Lower leg skin (tissue), 4 donors: ENCODE measurements at regions not wholly inside any gene's neighbourhood (a gene's known extent, or its start where the extent isn't known, plus 50 kb on each side); places are given as distances from the start of the nearest gene placed in this dataset.
"Not testable (repeated sequence)": the region's sequence is repeated elsewhere in the genome, so short reads cannot be mapped to it uniquely, and the experiment has no call there.

ENCODE experiments used
- DNase-seq, 2 donors: peaks; one replicate each; pipeline ENCODE4 v3.0.0-alpha.2; 2019; ENCODE audit warnings: low spot score in 2 of 2
- H3K4me3 ChIP-seq: fragments of 200-600 bp; sonication (generic); 2 replicates; pipeline ENCODE4 v1.5.1; 2017; ENCODE audit warnings: mild to moderate bottlenecking, low read depth; ENCODE audit not compliant: poor library complexity, severe bottlenecking
- CTCF ChIP-seq, 3 donors: fragments of 450-650 bp; IDR thresholded peaks; one replicate each; pipeline ENCODE4 v1.5.1; 2016; ENCODE audit warnings: antibody characterized with exemption in 3 of 3, mild to moderate bottlenecking in 3 of 3, moderate library complexity in 2 of 3
- POLR2A ChIP-seq, 2 donors: fragments of 450-650 bp; IDR thresholded peaks; one replicate each; pipeline ENCODE4 v1.6.1; 2016 to 2017; ENCODE audit warnings: antibody characterized with exemption in 2 of 2, mild to moderate bottlenecking in 1 of 2, moderate library complexity in 1 of 2
- WGBS, 2 donors: methylation state at CpG; one replicate each; pipeline ENCODE4 v1.1.5; 2018; 5-methylcytosine and 5-hydroxymethylcytosine counted together
- intact Hi-C: fragments of 100-400 bp; cut with DNase I; formaldehyde crosslinking; loops from one replicate; pipeline ENCODE4 v1.15.0; 2023; ENCODE audit warnings: low total_unique reads

GRCh38 chr12:47610686-47611252 lies 95.1 kb downstream of the RPAP3 start:
- 89 to 94% methylated on average over 1 of the region's 1 CpG for WGBS, 2 donors
- DNase-seq: no peak
- no peak for TF ChIP-seq POLR2A (IDR thresholded peaks at IDR 0.05)
- no peak for TF ChIP-seq CTCF (IDR thresholded peaks at IDR 0.05)
- intact Hi-C loops: no loop called here
- H3K4me3 ChIP-seq: no peak overlapping the region

GRCh38 chr12:47609806-47610205 lies 96.0 kb downstream of the RPAP3 start:
- no peak overlapping the region for H3K4me3 ChIP-seq
- WGBS, 2 donors: 94 to 95% methylated on average over 3 of the region's 3 CpGs
- DNase-seq: no peak
- TF ChIP-seq CTCF (IDR thresholded peaks at IDR 0.05) (no peak), POLR2A (IDR thresholded peaks at IDR 0.05) (no peak)
- intact Hi-C loops: no loop called here

GRCh38 chr12:47608671-47609070 lies 97.2 kb downstream of the RPAP3 start:
- WGBS, 2 donors: 75 to 86% methylated on average over 4 of the region's 4 CpGs
- DNase-seq, H3K4me3 ChIP-seq, intact Hi-C loops: not testable (repeated sequence)

GRCh38 chr12:47604221-47604873 lies 101.5 kb downstream of the RPAP3 start:
- no peak overlapping the region for H3K4me3 ChIP-seq
- TF ChIP-seq CTCF (IDR thresholded peaks at IDR 0.05) (no peak), POLR2A (IDR thresholded peaks at IDR 0.05) (no peak)
- 70 to 83% methylated on average over 1 of the region's 1 CpG for WGBS, 2 donors
- no peak for DNase-seq
- intact Hi-C loops: no loop called here

- H3K4me3 ChIP-seq: no peak overlapping the region
- DNase-seq: no peak
- WGBS, 2 donors: 68 to 69% methylated on average over 11 of the region's 11 CpGs
- no peak for TF ChIP-seq POLR2A (IDR thresholded peaks at IDR 0.05)
- TF ChIP-seq CTCF (IDR thresholded peaks at IDR 0.05): no peak
- intact Hi-C loops: no loop called here
These were observed 102.8 kb downstream of the RPAP3 start for GRCh38 chr12:47602949-47603558.

GRCh38 chr12:47602325-47602724 lies 103.5 kb downstream of the RPAP3 start:
- no peak overlapping the region for H3K4me3 ChIP-seq
- 52 to 71% methylated on average over 1 of the region's 1 CpG for WGBS, 2 donors
- intact Hi-C loops: no loop called here
- no peak for DNase-seq
- TF ChIP-seq CTCF (IDR thresholded peaks at IDR 0.05): no peak
- no peak for TF ChIP-seq POLR2A (IDR thresholded peaks at IDR 0.05)
